Spleen (tissue), 11 donors: ENCODE measurements at regions not wholly inside any gene's neighbourhood (a gene's known extent, or its start where the extent isn't known, plus 50 kb on each side); places are given as distances from the start of the nearest gene placed in this dataset.

Source experiments
- DNase-seq: peaks from one replicate; pipeline ENCODE4 v3.0.0-alpha.2; 2020
- H3K27ac ChIP-seq, 8 donors: fragments of 200-600 bp; sonication (generic) in 7 of 8; 1 replicate in 4 of 8; 2 replicates in 4 of 8; pipeline versions ENCODE4 v1.5.0 to v1.8.0; 2016 to 2021; ENCODE audit warnings: inconsistent platforms in 4 of 8, mild to moderate bottlenecking in 4 of 8, moderate library complexity in 1 of 8
- H3K27me3 ChIP-seq, 7 donors: fragments of 200-600 bp; sonication (generic) in 6 of 7; replicated peaks in 1 of 7; 1 replicate in 4 of 7; 2 replicates in 3 of 7; pipeline versions ENCODE4 v1.5.0 to v1.8.0; 2016 to 2021; ENCODE audit warnings: inconsistent platforms in 3 of 7, mild to moderate bottlenecking in 1 of 7
- H3K36me3 ChIP-seq, 6 donors: fragments of 200-600 bp; sonication (generic) in 5 of 6; 1 replicate in 4 of 6; 2 replicates in 2 of 6; pipeline versions ENCODE4 v1.5.0 to v1.8.0; 2016 to 2021; ENCODE audit warnings: inconsistent platforms in 2 of 6
- H3K4me1 ChIP-seq, 6 donors: fragments of 200-600 bp; sonication (generic) in 5 of 6; 1 replicate in 3 of 6; 2 replicates in 3 of 6; pipeline versions ENCODE4 v1.5.0 to v1.8.0; 2016 to 2021; ENCODE audit warnings: inconsistent platforms in 3 of 6
- H3K4me3 ChIP-seq, 8 donors: fragments of 200-600 bp; sonication (generic) in 7 of 8; 1 replicate in 4 of 8; 2 replicates in 4 of 8; pipeline versions ENCODE4 v1.5.0 to v1.8.0; 2016 to 2021; ENCODE audit warnings: inconsistent platforms in 4 of 8, mild to moderate bottlenecking in 4 of 8, moderate library complexity in 2 of 8
- H3K9me3 ChIP-seq, 8 donors: fragments of 200-600 bp; sonication (generic) in 7 of 8; 1 replicate in 4 of 8; 2 replicates in 4 of 8; pipeline versions ENCODE4 v1.5.0 to v1.8.0; 2016 to 2021; ENCODE audit warnings: inconsistent platforms in 4 of 8
- POLR2A ChIP-seq, 3 donors: fragments of 450-650 bp; IDR thresholded peaks; one replicate each; pipeline ENCODE4 v1.5.1; 2017; ENCODE audit warnings: antibody characterized with exemption in 3 of 3, mild to moderate bottlenecking in 1 of 3
- POLR2AphosphoS5 ChIP-seq, 3 donors: sonication (generic); formaldehyde crosslinking; IDR thresholded peaks; one replicate each; pipeline ENCODE4 v1.5.1; 2017; ENCODE audit warnings: antibody characterized with exemption in 3 of 3
- WGBS, 5 donors: extraction: QIAGEN DNeasy Blood & Tissue Kit in 3 of 5; methylation state at CpG; one replicate each; pipeline versions ENCODE4 v1.1.5 to v1.1.7; 2013 to 2018; 5-methylcytosine and 5-hydroxymethylcytosine counted together
- intact Hi-C: fragments of 100-400 bp; cut with DNase I; formaldehyde crosslinking; loops from one replicate; pipeline ENCODE4 v1.15.0; 2023; ENCODE audit warnings: low total_unique reads
- TF ChIP-seq, protein P1 (sequence below), 11 experiments: fragments of 200-600 bp in 7 of 11; fragments of 450-650 bp in 4 of 11; sonication (generic) in 4 of 11; IDR thresholded peaks in 8 of 11; conservative IDR thresholded peaks in 3 of 11; 1 replicate in 7 of 11; 2 replicates in 4 of 11; pipeline versions ENCODE4 v1.4.0 to v1.8.0; 2016 to 2021; ENCODE audit warnings: antibody characterized with exemption in 11 of 11, inconsistent platforms in 4 of 11, mild to moderate bottlenecking in 1 of 11
- donor health status: healthy with polysubstance abuse.
- donor health status: DM: no; HTN: no; CAD: no; lungs with moderate emphysema.
- donor health status: DM: no; HTN: no; CAD: no.
- donor health status: Bipolar disorder and iron deficiency.
- donor health status: healthy.
- donor health status: DM: no; HTN: no; CAD: no.
- donor health status: DM: yes; HTN: yes; CAD: no.

DNA sequence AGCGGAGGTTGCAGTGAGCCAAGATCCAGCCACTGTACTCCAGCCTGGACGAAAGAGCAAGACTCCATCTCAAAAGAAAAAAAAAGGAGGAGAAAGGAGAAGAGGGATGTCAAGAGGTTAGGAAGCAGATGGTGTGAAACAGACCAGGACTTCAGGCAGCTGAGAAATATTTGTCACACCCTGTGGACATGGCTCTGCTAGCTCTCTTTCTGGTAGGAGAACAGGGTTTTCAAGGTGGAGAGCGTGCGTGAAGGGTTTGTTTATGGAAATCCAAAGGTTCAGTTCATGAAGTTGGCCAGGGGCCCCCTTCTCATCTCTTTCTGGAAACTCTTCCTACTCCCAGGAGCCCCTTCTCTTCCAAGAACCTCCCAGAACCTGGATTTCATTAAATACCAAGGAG lies 110.8 kb upstream of the GALNT17 start:
- Histone ChIP-seq H3K4me1 (no peaks in the 10 kb centered on the region), H3K9me3 (peaks cover 0 to 46% (median 6%) of the 10 kb centered on the region in 8 donors), H3K27me3 (no peaks in the 10 kb centered on the region), H3K36me3 (no peaks in the 10 kb centered on the region), H3K4me3 (no peak overlapping the region), H3K27ac (no peak overlapping the region)
- 78 to 93% (median 90%) methylated on average over 4 of the region's 4 CpGs for WGBS, 5 donors
- TF ChIP-seq POLR2A (IDR thresholded peaks at IDR 0.05) (no peak), POLR2AphosphoS5 (IDR thresholded peaks at IDR 0.05) (no peak)
- TF ChIP-seq, protein P1, sequence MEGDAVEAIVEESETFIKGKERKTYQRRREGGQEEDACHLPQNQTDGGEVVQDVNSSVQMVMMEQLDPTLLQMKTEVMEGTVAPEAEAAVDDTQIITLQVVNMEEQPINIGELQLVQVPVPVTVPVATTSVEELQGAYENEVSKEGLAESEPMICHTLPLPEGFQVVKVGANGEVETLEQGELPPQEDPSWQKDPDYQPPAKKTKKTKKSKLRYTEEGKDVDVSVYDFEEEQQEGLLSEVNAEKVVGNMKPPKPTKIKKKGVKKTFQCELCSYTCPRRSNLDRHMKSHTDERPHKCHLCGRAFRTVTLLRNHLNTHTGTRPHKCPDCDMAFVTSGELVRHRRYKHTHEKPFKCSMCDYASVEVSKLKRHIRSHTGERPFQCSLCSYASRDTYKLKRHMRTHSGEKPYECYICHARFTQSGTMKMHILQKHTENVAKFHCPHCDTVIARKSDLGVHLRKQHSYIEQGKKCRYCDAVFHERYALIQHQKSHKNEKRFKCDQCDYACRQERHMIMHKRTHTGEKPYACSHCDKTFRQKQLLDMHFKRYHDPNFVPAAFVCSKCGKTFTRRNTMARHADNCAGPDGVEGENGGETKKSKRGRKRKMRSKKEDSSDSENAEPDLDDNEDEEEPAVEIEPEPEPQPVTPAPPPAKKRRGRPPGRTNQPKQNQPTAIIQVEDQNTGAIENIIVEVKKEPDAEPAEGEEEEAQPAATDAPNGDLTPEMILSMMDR (IDR thresholded peaks at IDR 0.05 in 8 of 11, conservative IDR thresholded peaks at IDR 0.05 in 3 of 11) = no peak
- DNase-seq = no peak
- intact Hi-C loops = no loop called here

DNA sequence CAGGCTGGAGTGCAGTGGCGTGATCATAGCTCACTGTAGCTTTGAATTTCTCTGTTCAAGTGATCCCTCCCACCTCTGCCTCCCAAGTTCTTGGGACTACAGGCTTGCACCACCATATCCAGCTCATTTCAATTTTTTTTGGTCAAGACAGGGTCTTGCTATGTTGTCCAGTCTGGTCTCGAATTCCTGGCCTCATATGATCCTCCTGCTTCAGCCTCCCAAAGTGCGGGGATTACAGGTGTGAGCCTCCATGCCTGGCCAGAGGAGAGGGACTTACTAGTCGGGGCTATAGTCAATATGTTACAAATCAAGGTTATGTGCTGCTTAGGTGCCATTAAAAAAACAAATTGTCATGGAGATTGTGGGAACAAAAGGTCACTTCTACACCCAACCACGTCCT lies 105.3 kb upstream of the GALNT17 start:
- no peaks in the 10 kb centered on the region for H3K27me3 ChIP-seq
- H3K36me3 ChIP-seq = no peaks in the 10 kb centered on the region
- TF ChIP-seq POLR2AphosphoS5 (IDR thresholded peaks at IDR 0.05) = no peak
- TF ChIP-seq, protein P1 (IDR thresholded peaks at IDR 0.05 in 8 of 11, conservative IDR thresholded peaks at IDR 0.05 in 3 of 11) = no peak
- TF ChIP-seq POLR2A (IDR thresholded peaks at IDR 0.05) = no peak
- H3K9me3 ChIP-seq = peaks cover 0 to 32% (median 6%) of the 10 kb centered on the region in 8 donors
- no peak for DNase-seq
- H3K4me1 ChIP-seq = no peaks in the 10 kb centered on the region
- H3K4me3 ChIP-seq = no peak overlapping the region
- intact Hi-C loops = no loop called here
- WGBS, 5 donors = 58 to 70% (median 63%) methylated on average over 5 of the region's 5 CpGs
- no peak overlapping the region for H3K27ac ChIP-seq

DNA sequence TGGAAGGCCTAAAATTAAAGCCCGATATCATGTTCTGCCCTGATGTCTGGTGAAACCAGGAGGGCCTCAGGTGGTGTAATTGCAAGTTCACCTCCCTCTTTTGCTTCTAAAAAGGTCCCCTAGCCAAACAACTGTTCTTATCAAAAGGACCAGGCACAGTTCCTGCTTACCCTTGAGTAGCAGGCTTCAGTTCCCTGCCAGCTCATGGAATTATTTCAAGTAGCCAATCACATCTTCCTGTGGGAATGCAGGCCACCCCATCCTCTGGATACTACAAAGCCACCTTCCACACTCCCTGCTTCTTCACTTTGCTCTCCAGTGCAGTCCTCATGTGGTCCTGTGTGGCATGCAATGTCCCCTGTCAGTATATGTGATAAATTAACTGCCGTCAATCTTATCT lies 97.7 kb upstream of the GALNT17 start:
- no peak for DNase-seq
- no peaks in the 10 kb centered on the region for H3K4me1 ChIP-seq

DNA sequence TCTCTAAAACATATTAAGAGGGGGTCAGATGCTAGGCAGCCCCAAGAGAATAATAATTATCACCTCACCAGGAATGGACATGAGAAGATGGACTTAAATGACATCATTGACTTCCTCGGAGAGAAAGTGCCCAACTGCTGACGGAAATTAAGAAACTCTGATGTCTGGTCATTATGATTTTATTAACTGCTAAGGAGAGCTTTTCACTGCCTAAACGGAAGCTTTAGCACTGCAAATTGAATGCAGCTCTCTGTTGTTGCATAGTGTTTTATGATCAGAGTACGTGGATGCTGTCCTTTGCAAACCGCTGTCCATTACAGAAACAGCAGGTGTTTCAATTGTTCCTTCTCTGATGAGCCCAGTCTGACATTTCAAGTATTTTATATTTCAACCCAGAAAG lies 89.4 kb upstream of the GALNT17 start:
- no peak overlapping the region for H3K4me3 ChIP-seq
- DNase-seq = no peak
- WGBS, 5 donors = 82 to 90% (median 88%) methylated on average over 5 of the region's 5 CpGs
- no peak overlapping the region for H3K27ac ChIP-seq
- peaks cover 0 to 60% (median 11%) of the 10 kb centered on the region in 8 donors for H3K9me3 ChIP-seq
- no peak for TF ChIP-seq POLR2A (IDR thresholded peaks at IDR 0.05)
- TF ChIP-seq, protein P1 (IDR thresholded peaks at IDR 0.05 in 8 of 11, conservative IDR thresholded peaks at IDR 0.05 in 3 of 11) = no peak
- no peak for TF ChIP-seq POLR2AphosphoS5 (IDR thresholded peaks at IDR 0.05)
- H3K36me3 ChIP-seq = no peaks in the 10 kb centered on the region
- peaks cover 0 to 7% (median 0%) of the 10 kb centered on the region in 6 donors for H3K4me1 ChIP-seq
- intact Hi-C loops = no loop called here
- no peaks in the 10 kb centered on the region for H3K27me3 ChIP-seq

More for the DNA sequence above, 97.7 kb upstream of the GALNT17 start:
- intact Hi-C loops = no loop called here
- WGBS, 5 donors = 89 to 100% (median 94%) methylated on average over 2 of the region's 2 CpGs
- H3K27ac ChIP-seq = no peak overlapping the region
- H3K9me3 ChIP-seq = peaks cover 0 to 47% (median 4%) of the 10 kb centered on the region in 8 donors
- H3K4me3 ChIP-seq = no peak overlapping the region
- H3K27me3 ChIP-seq = no peaks in the 10 kb centered on the region
- TF ChIP-seq, protein P1 (IDR thresholded peaks at IDR 0.05 in 8 of 11, conservative IDR thresholded peaks at IDR 0.05 in 3 of 11) = no peak
- TF ChIP-seq POLR2AphosphoS5 (IDR thresholded peaks at IDR 0.05) (no peak), POLR2A (IDR thresholded peaks at IDR 0.05) (no peak)
- H3K36me3 ChIP-seq = no peaks in the 10 kb centered on the region
